Activated CD8-positive, alpha-beta T cell treated with anti-CD3 and anti-CD28 coated beads, Interleukin-2, amount 10 ng/mL, durations not matched to agents 7 days and 5 days (primary cell): ENCODE measurements at regions not wholly inside any gene's neighbourhood (a gene's known extent, or its start where the extent isn't known, plus 50 kb on each side); places are given as distances from the start of the nearest gene placed in this dataset.

Experiments
- ATAC-seq: fragments of 150-1000 bp; cut with Tn5 transposase; one replicate; pipeline ENCODE4 v1.10.0; 2021; ENCODE audit warnings: moderate library complexity
- CTCF ChIA-PET: fragments of 350-600 bp; sonication (Branson Sonifier 250); formaldehyde crosslinking; loops from one replicate; lab custom pipeline; 2021; ENCODE audit warnings: antibody characterized with exemption; lab: Charles Lee
- POLR2A ChIA-PET: fragments of 350-600 bp; sonication (Branson Sonifier 250); formaldehyde crosslinking; loops from one replicate; lab custom pipeline; 2021; ENCODE audit warnings: antibody characterized with exemption; lab: Charles Lee
- DNase-seq: peaks from one replicate; pipeline ENCODE4 v3.0.0-alpha.2; 2020
- H3K27ac Mint-ChIP-seq: one replicate; pipeline ENCODE4 v1.8.0; 2021; ENCODE audit warnings: mild to moderate bottlenecking, mixed read lengths
- H3K27me3 Mint-ChIP-seq: one replicate; pipeline ENCODE4 v1.8.0; 2021; ENCODE audit warnings: low read depth, mixed read lengths
- H3K36me3 Mint-ChIP-seq: one replicate; pipeline ENCODE4 v1.8.0; 2021; ENCODE audit warnings: low read depth, mixed read lengths
- H3K4me1 Mint-ChIP-seq: one replicate; pipeline ENCODE4 v1.8.0; 2021; ENCODE audit warnings: low read depth, mixed read lengths
- H3K4me3 Mint-ChIP-seq: one replicate; pipeline ENCODE4 v1.8.0; 2021; ENCODE audit warnings: mild to moderate bottlenecking, mixed read lengths
- H3K9me3 Mint-ChIP-seq: one replicate; pipeline ENCODE4 v1.8.0; 2022; ENCODE audit warnings: mixed read lengths; ENCODE audit not compliant: insufficient read depth

DNA sequence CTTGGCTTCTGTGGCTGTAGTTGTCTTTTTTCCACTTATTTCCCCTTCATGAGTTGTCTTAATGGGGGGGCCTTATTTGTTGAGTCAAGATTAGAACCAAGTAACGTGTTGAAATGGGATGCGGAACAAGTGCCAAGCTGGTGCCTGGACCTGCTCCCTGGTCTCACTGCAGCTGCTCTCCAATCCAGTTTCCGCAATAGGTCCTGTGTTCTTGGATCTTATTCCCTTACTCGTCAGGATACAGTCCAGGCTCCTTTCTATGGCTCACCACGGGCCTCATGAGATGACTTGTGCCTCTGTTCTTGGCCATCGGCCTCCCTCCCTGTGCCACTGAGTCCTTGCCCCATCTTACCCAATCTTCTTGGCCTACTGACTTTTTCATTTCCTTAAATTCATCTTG is 159.6 kb upstream of the CADM1 start:
- H3K4me1 Mint-ChIP-seq: no peaks in the 10 kb centered on the region
- ChIA-PET CTCF (no interaction called here), POLR2A (no interaction called here)
- ATAC-seq: no peak
- no peaks in the 10 kb centered on the region for H3K36me3 Mint-ChIP-seq
- H3K4me3 Mint-ChIP-seq: no peak overlapping the region
- peaks cover 14% of the 10 kb centered on the region for H3K27me3 Mint-ChIP-seq
- no peak for DNase-seq
- no peaks in the 10 kb centered on the region for H3K9me3 Mint-ChIP-seq
- no peak overlapping the region for H3K27ac Mint-ChIP-seq

- Mint-ChIP-seq H3K36me3 (no peaks in the 10 kb centered on the region), H3K27ac (no peak overlapping the region), H3K9me3 (no peaks in the 10 kb centered on the region), H3K4me1 (no peaks in the 10 kb centered on the region), H3K27me3 (peaks cover 19% of the 10 kb centered on the region), H3K4me3 (no peak overlapping the region)
- ATAC-seq (no peak), DNase-seq (no peak)
- POLR2A ChIA-PET: no interaction called here
- CTCF ChIA-PET: no interaction called here
Measured at GRCh38 chr11:115660030-115660805, 156.0 kb upstream of the CADM1 start.

- Mint-ChIP-seq H3K4me1 (no peaks in the 10 kb centered on the region), H3K27me3 (peaks cover 19% of the 10 kb centered on the region), H3K4me3 (no peak overlapping the region), H3K27ac (no peak overlapping the region), H3K9me3 (no peaks in the 10 kb centered on the region), H3K36me3 (no peaks in the 10 kb centered on the region)
- ATAC-seq (no peak), DNase-seq (no peak)
- CTCF ChIA-PET: no interaction called here
- POLR2A ChIA-PET: no interaction called here
Measured at GRCh38 chr11:115659061-115659963, 155.1 kb upstream of the CADM1 start.

- H3K27me3 Mint-ChIP-seq: peaks cover 19% of the 10 kb centered on the region
- H3K36me3 Mint-ChIP-seq: no peaks in the 10 kb centered on the region
- POLR2A ChIA-PET: no interaction called here
- ATAC-seq (no peak), DNase-seq (no peak)
- CTCF ChIA-PET: no interaction called here
- H3K27ac Mint-ChIP-seq: no peak overlapping the region
- H3K4me1 Mint-ChIP-seq: no peaks in the 10 kb centered on the region
- H3K9me3 Mint-ChIP-seq: no peaks in the 10 kb centered on the region
- no peak overlapping the region for H3K4me3 Mint-ChIP-seq
Measured at GRCh38 chr11:115657586-115657985, 153.4 kb upstream of the CADM1 start.

GRCh38 chr11:115656669-115657068 is 152.5 kb upstream of the CADM1 start:
- ChIA-PET CTCF (no interaction called here), POLR2A (no interaction called here)
- ATAC-seq (no peak), DNase-seq (no peak)
- Mint-ChIP-seq H3K9me3 (no peaks in the 10 kb centered on the region), H3K27me3 (peaks cover 19% of the 10 kb centered on the region), H3K4me1 (no peaks in the 10 kb centered on the region), H3K27ac (no peak overlapping the region), H3K4me3 (no peak overlapping the region), H3K36me3 (no peaks in the 10 kb centered on the region)

DNA sequence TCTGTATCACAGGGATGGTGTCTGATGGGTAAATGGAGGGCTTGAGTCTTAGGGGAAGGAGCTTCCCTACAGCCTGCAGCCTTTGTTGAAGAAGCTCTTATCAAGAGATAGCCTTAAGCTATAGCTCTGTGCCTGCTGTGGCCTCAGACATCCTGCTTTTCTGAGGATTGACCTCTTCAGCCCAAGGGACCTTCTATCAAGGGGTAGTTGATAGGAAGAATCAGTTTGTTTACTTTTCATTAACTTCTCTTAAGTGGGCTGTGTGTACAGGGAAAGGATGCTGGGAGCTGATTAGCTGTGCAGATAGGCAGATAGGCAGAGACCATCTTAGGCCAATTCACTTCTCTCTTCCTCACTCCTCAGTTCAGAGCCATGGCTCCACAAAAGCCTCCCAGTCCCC is 151.8 kb upstream of the CADM1 start:
- H3K4me1 Mint-ChIP-seq: no peaks in the 10 kb centered on the region

GRCh38 chr11:115654792-115655191 is 150.6 kb upstream of the CADM1 start:
- Mint-ChIP-seq H3K27ac (no peak overlapping the region), H3K4me1 (no peaks in the 10 kb centered on the region), H3K36me3 (no peaks in the 10 kb centered on the region), H3K4me3 (no peak overlapping the region), H3K27me3 (peaks cover 11% of the 10 kb centered on the region), H3K9me3 (no peaks in the 10 kb centered on the region)
- ATAC-seq (no peak), DNase-seq (no peak)
- CTCF ChIA-PET: no interaction called here
- POLR2A ChIA-PET: no interaction called here

More for the DNA sequence above, 151.8 kb upstream of the CADM1 start:
- Mint-ChIP-seq H3K36me3 (no peaks in the 10 kb centered on the region), H3K9me3 (no peaks in the 10 kb centered on the region), H3K27me3 (peaks cover 19% of the 10 kb centered on the region), H3K27ac (no peak overlapping the region), H3K4me3 (no peak overlapping the region)
- POLR2A ChIA-PET: no interaction called here
- DNase-seq: no peak
- CTCF ChIA-PET: no interaction called here
- ATAC-seq: no peak

DNA sequence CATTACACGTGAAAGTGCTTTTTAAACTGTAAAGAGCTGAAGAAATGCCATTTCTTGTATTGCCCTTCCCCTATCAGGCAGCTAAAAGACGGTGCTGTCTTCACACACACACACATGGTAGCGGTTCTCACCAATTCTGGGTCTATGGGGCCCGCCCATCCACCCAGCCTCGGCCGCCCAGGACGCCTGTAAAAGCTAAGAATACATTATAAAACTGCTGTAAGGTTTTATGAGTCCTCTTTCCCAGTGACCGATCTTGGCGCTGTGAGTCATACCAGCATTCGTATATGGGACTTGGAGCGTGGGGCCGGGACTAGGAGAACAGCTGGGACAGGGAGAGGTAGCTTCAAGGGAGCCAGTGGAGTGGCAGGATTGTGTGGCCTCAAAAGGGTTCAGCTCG is 149.7 kb upstream of the CADM1 start:
- H3K36me3 Mint-ChIP-seq: no peaks in the 10 kb centered on the region
- no peak overlapping the region for H3K4me3 Mint-ChIP-seq
- ChIA-PET CTCF (interaction anchor here (0.7 kb wide), 1 partner anchor 582 kb away, joined by 3 read pairs; no protein-coding TSS in a partner anchor), POLR2A (no interaction called here)
- DNase-seq (no peak), ATAC-seq (no peak)
- H3K27me3 Mint-ChIP-seq: peaks cover 6% of the 10 kb centered on the region
- H3K27ac Mint-ChIP-seq: no peak overlapping the region
- H3K4me1 Mint-ChIP-seq: no peaks in the 10 kb centered on the region
- H3K9me3 Mint-ChIP-seq: no peaks in the 10 kb centered on the region

DNA sequence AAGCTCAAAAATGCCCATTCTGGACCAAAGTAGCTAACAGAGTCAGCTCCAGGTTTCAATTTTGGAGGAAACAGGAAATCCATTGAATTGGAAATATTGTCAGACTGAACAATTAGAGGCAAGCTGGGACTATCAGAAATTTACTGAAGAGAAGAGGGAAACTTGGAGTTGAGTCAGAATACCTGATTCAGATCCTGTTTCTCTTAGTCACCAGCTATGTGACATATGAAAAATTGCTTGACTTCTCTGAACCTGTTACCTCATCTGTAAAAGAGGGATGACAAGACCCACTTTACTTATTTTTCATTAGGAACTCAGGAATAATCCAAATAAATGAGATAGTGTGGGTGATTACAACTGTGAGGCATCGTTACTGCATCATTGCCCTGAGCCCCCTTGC is 148.9 kb upstream of the CADM1 start:
- Mint-ChIP-seq H3K4me3 (no peak overlapping the region), H3K27ac (no peak overlapping the region), H3K36me3 (no peaks in the 10 kb centered on the region), H3K27me3 (no peaks in the 10 kb centered on the region), H3K9me3 (no peaks in the 10 kb centered on the region), H3K4me1 (no peaks in the 10 kb centered on the region)
- CTCF ChIA-PET: no interaction called here
- POLR2A ChIA-PET: interaction anchor here (0.7 kb wide), 1 partner anchor 266 kb away, joined by 3 read pairs; no protein-coding TSS in a partner anchor
- no peak for ATAC-seq
- no peak for DNase-seq

GRCh38 chr11:115652496-115652895 is 148.3 kb upstream of the CADM1 start:
- no peaks in the 10 kb centered on the region for H3K9me3 Mint-ChIP-seq
- ChIA-PET POLR2A (interaction anchor here (0.7 kb wide), 1 partner anchor 266 kb away, joined by 3 read pairs; no protein-coding TSS in a partner anchor), CTCF (no interaction called here)
- ATAC-seq (no peak), DNase-seq (no peak)
- no peaks in the 10 kb centered on the region for H3K4me1 Mint-ChIP-seq
- H3K36me3 Mint-ChIP-seq: no peaks in the 10 kb centered on the region
- no peak overlapping the region for H3K27ac Mint-ChIP-seq
- H3K4me3 Mint-ChIP-seq: no peak overlapping the region
- H3K27me3 Mint-ChIP-seq: no peaks in the 10 kb centered on the region

DNA sequence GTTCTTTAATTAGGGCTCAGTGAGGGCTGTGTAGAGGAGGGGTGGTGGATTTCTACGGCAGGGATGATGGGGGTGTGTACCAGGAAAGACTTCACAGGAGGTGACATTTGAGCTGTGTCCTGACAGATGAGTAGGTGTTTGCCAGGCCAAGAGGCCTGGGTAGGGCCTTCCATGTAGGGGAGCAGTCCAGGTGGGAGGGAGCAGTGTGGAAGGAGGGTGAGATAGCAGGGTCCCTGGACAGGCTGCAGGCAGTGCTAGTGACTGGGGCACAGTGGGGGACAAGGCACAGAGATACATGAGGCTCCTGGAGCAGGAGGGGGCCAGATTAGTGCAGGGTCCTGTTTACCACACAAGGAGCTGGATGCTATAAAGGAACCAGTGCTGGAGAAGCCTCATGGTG is 147.9 kb upstream of the CADM1 start:
- CTCF ChIA-PET: no interaction called here
- H3K4me1 Mint-ChIP-seq: no peaks in the 10 kb centered on the region

DNA sequence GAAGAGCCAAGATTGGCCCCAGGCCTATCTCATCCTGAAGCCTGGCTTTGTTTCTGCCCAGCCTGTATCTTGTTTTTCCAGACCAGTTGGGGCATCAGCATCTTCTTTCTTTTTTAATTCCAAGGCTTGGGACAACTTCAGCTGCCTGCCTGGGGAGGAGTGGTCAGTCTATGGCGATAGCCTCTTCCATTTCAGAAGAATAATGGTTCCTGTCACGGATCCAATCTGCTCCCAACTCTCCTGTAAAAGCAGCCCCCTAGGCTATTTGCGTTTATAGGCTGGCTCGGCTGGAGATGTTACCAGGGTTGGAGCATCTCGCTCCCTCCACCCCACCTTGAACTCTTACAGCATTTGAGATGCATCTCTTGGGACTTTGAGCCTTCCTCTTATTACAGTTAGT is 145.2 kb upstream of the CADM1 start:
- ATAC-seq (no peak), DNase-seq (no peak)
- CTCF ChIA-PET: no interaction called here
- no peaks in the 10 kb centered on the region for H3K9me3 Mint-ChIP-seq
- no peaks in the 10 kb centered on the region for H3K36me3 Mint-ChIP-seq
- no peak overlapping the region for H3K4me3 Mint-ChIP-seq
- H3K27me3 Mint-ChIP-seq: no peaks in the 10 kb centered on the region
- no peak overlapping the region for H3K27ac Mint-ChIP-seq
- POLR2A ChIA-PET: no interaction called here
- no peaks in the 10 kb centered on the region for H3K4me1 Mint-ChIP-seq

More for the DNA sequence above, 147.9 kb upstream of the CADM1 start:
- ATAC-seq (no peak), DNase-seq (no peak)
- no peaks in the 10 kb centered on the region for H3K27me3 Mint-ChIP-seq
- POLR2A ChIA-PET: no interaction called here
- no peak overlapping the region for H3K27ac Mint-ChIP-seq
- H3K36me3 Mint-ChIP-seq: no peaks in the 10 kb centered on the region
- H3K4me3 Mint-ChIP-seq: no peak overlapping the region
- H3K9me3 Mint-ChIP-seq: no peaks in the 10 kb centered on the region
